Uterus (tissue), 2 donors: ENCODE measurements at regions not wholly inside any gene's neighbourhood (a gene's known extent, or its start where the extent isn't known, plus 50 kb on each side); places are given as distances from the start of the nearest gene placed in this dataset.

Source experiments
- POLR2A ChIP-seq, 2 donors: fragments of 450-650 bp; IDR thresholded peaks; one replicate each; pipeline ENCODE4 v1.6.1; 2016; ENCODE audit warnings: antibody characterized with exemption in 2 of 2, mild to moderate bottlenecking in 1 of 2, moderate library complexity in 1 of 2
- TF ChIP-seq, protein P1 (sequence below), 4 experiments: fragments of 200-600 bp in 2 of 4; fragments of 450-650 bp in 2 of 4; sonication (generic) in 2 of 4; IDR thresholded peaks; one replicate each; pipeline ENCODE4 v1.5.1; 2016 to 2019; ENCODE audit warnings: antibody characterized with exemption in 4 of 4, mild to moderate bottlenecking in 2 of 4, moderate library complexity in 1 of 4

DNA sequence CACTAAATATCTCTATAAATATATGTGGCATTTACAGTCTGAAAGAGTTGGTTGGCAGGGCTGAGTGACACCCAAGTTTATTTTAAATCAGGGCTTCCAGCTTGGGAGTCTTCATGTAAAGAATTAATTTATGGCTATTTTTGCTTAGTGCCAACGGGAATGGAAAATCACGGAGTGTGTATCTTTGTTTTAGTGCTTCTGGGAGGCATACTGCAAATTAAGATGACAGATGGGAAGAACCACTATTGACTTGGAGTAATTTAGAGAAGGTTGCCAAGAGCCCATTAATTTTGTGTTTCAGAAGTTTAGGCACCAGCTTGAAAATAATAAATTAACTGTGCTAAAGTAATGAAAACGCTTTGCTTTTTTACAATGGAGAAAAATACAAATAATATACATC lies 135.2 kb downstream of the GPR37 start:
- TF ChIP-seq, protein P1, sequence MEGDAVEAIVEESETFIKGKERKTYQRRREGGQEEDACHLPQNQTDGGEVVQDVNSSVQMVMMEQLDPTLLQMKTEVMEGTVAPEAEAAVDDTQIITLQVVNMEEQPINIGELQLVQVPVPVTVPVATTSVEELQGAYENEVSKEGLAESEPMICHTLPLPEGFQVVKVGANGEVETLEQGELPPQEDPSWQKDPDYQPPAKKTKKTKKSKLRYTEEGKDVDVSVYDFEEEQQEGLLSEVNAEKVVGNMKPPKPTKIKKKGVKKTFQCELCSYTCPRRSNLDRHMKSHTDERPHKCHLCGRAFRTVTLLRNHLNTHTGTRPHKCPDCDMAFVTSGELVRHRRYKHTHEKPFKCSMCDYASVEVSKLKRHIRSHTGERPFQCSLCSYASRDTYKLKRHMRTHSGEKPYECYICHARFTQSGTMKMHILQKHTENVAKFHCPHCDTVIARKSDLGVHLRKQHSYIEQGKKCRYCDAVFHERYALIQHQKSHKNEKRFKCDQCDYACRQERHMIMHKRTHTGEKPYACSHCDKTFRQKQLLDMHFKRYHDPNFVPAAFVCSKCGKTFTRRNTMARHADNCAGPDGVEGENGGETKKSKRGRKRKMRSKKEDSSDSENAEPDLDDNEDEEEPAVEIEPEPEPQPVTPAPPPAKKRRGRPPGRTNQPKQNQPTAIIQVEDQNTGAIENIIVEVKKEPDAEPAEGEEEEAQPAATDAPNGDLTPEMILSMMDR (IDR thresholded peaks at IDR 0.05) = no peak
- TF ChIP-seq POLR2A (IDR thresholded peaks at IDR 0.05) = no peak
